Vagina (tissue), 2 donors: ENCODE measurements at regions not wholly inside any gene's neighbourhood (a gene's known extent, or its start where the extent isn't known, plus 50 kb on each side); places are given as distances from the start of the nearest gene placed in this dataset.
"Not testable (repeated sequence)": the region's sequence is repeated elsewhere in the genome, so short reads cannot be mapped to it uniquely, and the experiment has no call there.

Experiments used
- DNase-seq, 2 donors: peaks; one replicate each; pipeline ENCODE4 v3.0.0-alpha.2; 2017; ENCODE audit errors: extremely low spot score in 2 of 2
- H3K27ac ChIP-seq: fragments of 200-600 bp; sonication (generic); one replicate; pipeline ENCODE4 v1.5.1; 2019
- H3K27me3 ChIP-seq: fragments of 200-600 bp; sonication (generic); one replicate; pipeline ENCODE4 v1.5.1; 2019
- H3K36me3 ChIP-seq, 2 donors: fragments of 200-600 bp; sonication (generic); one replicate each; pipeline ENCODE4 v1.5.1; 2017 to 2019
- H3K4me1 ChIP-seq: fragments of 200-600 bp; sonication (generic); one replicate; pipeline ENCODE4 v1.5.1; 2019
- H3K4me3 ChIP-seq, 2 donors: fragments of 200-600 bp; sonication (generic); 1 replicate in 1 of 2; 2 replicates in 1 of 2; pipeline ENCODE4 v1.5.1; 2016 to 2019
- H3K9me3 ChIP-seq: fragments of 200-600 bp; sonication (generic); one replicate; pipeline ENCODE4 v1.5.1; 2019
- CTCF ChIP-seq, 3 experiments: fragments of 450-650 bp in 2 of 3; fragments of 200-600 bp in 1 of 3; sonication (generic) in 1 of 3; IDR thresholded peaks; one replicate each; pipeline ENCODE4 v1.5.1; 2017 to 2019; ENCODE audit warnings: antibody characterized with exemption in 3 of 3, mild to moderate bottlenecking in 2 of 3, moderate library complexity in 2 of 3
- POLR2A ChIP-seq, 2 donors: fragments of 450-650 bp; IDR thresholded peaks; one replicate each; pipeline ENCODE4 v1.6.1; 2017; ENCODE audit warnings: antibody characterized with exemption in 2 of 2, mild to moderate bottlenecking in 2 of 2, moderate library complexity in 2 of 2
- POLR2AphosphoS5 ChIP-seq, 2 donors: sonication (generic); formaldehyde crosslinking; IDR thresholded peaks; one replicate each; pipeline ENCODE4 v1.9.0; 2017; ENCODE audit warnings: antibody characterized with exemption in 2 of 2, mild to moderate bottlenecking in 2 of 2, low read depth in 1 of 2; ENCODE audit not compliant: insufficient read depth in 1 of 2
- intact Hi-C: fragments of 100-400 bp; cut with DNase I; formaldehyde crosslinking; loops from one replicate; pipeline ENCODE4 v1.15.1; 2023

- Histone ChIP-seq H3K36me3 (no peaks in the 10 kb centered on the region), H3K9me3 (no peaks in the 10 kb centered on the region), H3K4me1 (no peaks in the 10 kb centered on the region), H3K4me3 (no peak overlapping the region), H3K27ac (no peak overlapping the region), H3K27me3 (no peaks in the 10 kb centered on the region)
- intact Hi-C loops, result no loop called here
- TF ChIP-seq POLR2A (IDR thresholded peaks at IDR 0.05) (no peak), POLR2AphosphoS5 (IDR thresholded peaks at IDR 0.05; ENCODE audit: insufficient read depth in 1 of 2, low read depth in 1 of 2) (no peak), CTCF (IDR thresholded peaks at IDR 0.05) (no peak)
- no peak for DNase-seq
These were observed 434.9 kb downstream of the SHISA9 start for GRCh38 chr16:13336335-13336734.

GRCh38 chr16:13336907-13337881 lies 435.8 kb downstream of the SHISA9 start:
- intact Hi-C loops, H3K4me1 ChIP-seq, H3K4me3 ChIP-seq, DNase-seq, H3K9me3 ChIP-seq, H3K36me3 ChIP-seq, H3K27ac ChIP-seq, H3K27me3 ChIP-seq: not testable (repeated sequence)

GRCh38 chr16:13338044-13338443 lies 436.6 kb downstream of the SHISA9 start:
- H3K4me1 ChIP-seq, result no peaks in the 10 kb centered on the region
- no peak overlapping the region for H3K4me3 ChIP-seq
- intact Hi-C loops, result no loop called here
- no peaks in the 10 kb centered on the region for H3K36me3 ChIP-seq
- DNase-seq, result no peak
- TF ChIP-seq POLR2AphosphoS5 (IDR thresholded peaks at IDR 0.05; ENCODE audit: insufficient read depth in 1 of 2, low read depth in 1 of 2) (no peak), CTCF (IDR thresholded peaks at IDR 0.05) (no peak), POLR2A (IDR thresholded peaks at IDR 0.05) (no peak)
- no peaks in the 10 kb centered on the region for H3K27me3 ChIP-seq
- H3K9me3 ChIP-seq, result no peaks in the 10 kb centered on the region
- H3K27ac ChIP-seq, result no peak overlapping the region

- Histone ChIP-seq H3K27ac (no peak overlapping the region), H3K9me3 (no peaks in the 10 kb centered on the region), H3K36me3 (no peaks in the 10 kb centered on the region), H3K27me3 (no peaks in the 10 kb centered on the region), H3K4me1 (no peaks in the 10 kb centered on the region), H3K4me3 (no peak overlapping the region)
- intact Hi-C loops, result no loop called here
- TF ChIP-seq POLR2A (IDR thresholded peaks at IDR 0.05) (no peak), POLR2AphosphoS5 (IDR thresholded peaks at IDR 0.05; ENCODE audit: insufficient read depth in 1 of 2, low read depth in 1 of 2) (no peak), CTCF (IDR thresholded peaks at IDR 0.05) (no peak)
- no peak for DNase-seq
These were observed 441.3 kb downstream of the SHISA9 start for GRCh38 chr16:13342675-13343074.

- Histone ChIP-seq H3K4me3 (no peak overlapping the region), H3K9me3 (no peaks in the 10 kb centered on the region), H3K27ac (no peak overlapping the region), H3K27me3 (no peaks in the 10 kb centered on the region), H3K4me1 (no peaks in the 10 kb centered on the region), H3K36me3 (no peaks in the 10 kb centered on the region)
- intact Hi-C loops, result no loop called here
- DNase-seq, result no peak
- TF ChIP-seq POLR2A (IDR thresholded peaks at IDR 0.05), result no peak
- TF ChIP-seq POLR2AphosphoS5 (IDR thresholded peaks at IDR 0.05; ENCODE audit: insufficient read depth in 1 of 2, low read depth in 1 of 2), result no peak
- no peak for TF ChIP-seq CTCF (IDR thresholded peaks at IDR 0.05)
These were observed 442.6 kb downstream of the SHISA9 start for GRCh38 chr16:13344001-13344400.
